ENCODE measurements at regions not wholly inside any gene's neighbourhood (a gene's known extent, or its start where the extent isn't known, plus 50 kb on each side); places are given as distances from the start of the nearest gene placed in this dataset.

- Histone ChIP-seq H3K36me3 (ENCODE audit: low read depth, low read length) (no peaks in the 10 kb centered on the region), H3K4me2 (ENCODE audit: low read length) (0 out of 2 replicates have a peak overlapping the region, but pooled peaks have one; percentile 6), H3K9me3 (ENCODE audit: low read length) (no peaks in the 10 kb centered on the region), H3K4me1 (ENCODE audit: insufficient read depth, low read length) (peaks cover 18% of the 10 kb centered on the region), H3K27me3 (ENCODE audit: low read length) (no peaks in the 10 kb centered on the region), H3K27ac (ENCODE audit: low read length) (0 out of 2 replicates have a peak overlapping the region, but pooled peaks have one; percentile 12), H3K4me3 (ENCODE audit: low read length) (no peak overlapping the region), H4K20me1 (ENCODE audit: low read length) (no peaks in the 10 kb centered on the region), H2AFZ (ENCODE audit: low read length) (no peak overlapping the region), H3K9me2 (replicated peaks; ENCODE audit: low read length) (no peaks in the 10 kb centered on the region), H3K9ac (ENCODE audit: low read length) (no peak overlapping the region), H3F3A (ENCODE audit: low read length, unreplicated experiment) (no peaks in the 10 kb centered on the region), H3K79me2 (ENCODE audit: low read length) (no peaks in the 10 kb centered on the region)
- CTCF ChIA-PET: no interaction called here
- intact Hi-C loops (cut with micrococcal nuclease): no loop called here
- no TSS peak for BruUV-seq (replicated peaks)
- ATAC-seq (peak; percentile 95), DNase-seq (peak; percentile 59)
- TF ChIP-seq CTCF (conservative IDR thresholded peaks at IDR 0.05; ENCODE audit: low read depth, low read length): no peak
- no peak for TF ChIP-seq EZH2 (IDR thresholded peaks at IDR 0.05; ENCODE audit: low read length, unreplicated experiment)
- TF ChIP-seq EZH2phosphoT487 (IDR thresholded peaks at IDR 0.05; ENCODE audit: borderline replicate concordance, low read length): no peak
- POLR2A ChIA-PET (ENCODE audit: unreplicated experiment): no interaction called here
Observed at GRCh38 chr6:74731204-74731603, 474.6 kb downstream of the COL12A1 start.

- Histone ChIP-seq H3K36me3 (ENCODE audit: low read depth, low read length) (no peaks in the 10 kb centered on the region), H2AFZ (ENCODE audit: low read length) (no peak overlapping the region), H3K79me2 (ENCODE audit: low read length) (no peaks in the 10 kb centered on the region), H3K9me2 (replicated peaks; ENCODE audit: low read length) (no peaks in the 10 kb centered on the region), H3K4me1 (ENCODE audit: insufficient read depth, low read length) (peaks cover 4% of the 10 kb centered on the region), H4K20me1 (ENCODE audit: low read length) (no peaks in the 10 kb centered on the region), H3K27me3 (ENCODE audit: low read length) (no peaks in the 10 kb centered on the region), H3K9ac (ENCODE audit: low read length) (no peak overlapping the region), H3K27ac (ENCODE audit: low read length) (peak overlapping the region; percentile 25; the same call in 1 of the 2 replicates), H3K9me3 (ENCODE audit: low read length) (no peaks in the 10 kb centered on the region), H3K4me2 (ENCODE audit: low read length) (no peak overlapping the region), H3K4me3 (ENCODE audit: low read length) (no peak overlapping the region), H3F3A (ENCODE audit: low read length, unreplicated experiment) (no peaks in the 10 kb centered on the region)
- peak; percentile 74 for ATAC-seq
- intact Hi-C loops (cut with micrococcal nuclease): no loop called here
- TF ChIP-seq EZH2 (IDR thresholded peaks at IDR 0.05; ENCODE audit: low read length, unreplicated experiment) (no peak), CTCF (conservative IDR thresholded peaks at IDR 0.05; ENCODE audit: low read depth, low read length) (no peak), EZH2phosphoT487 (IDR thresholded peaks at IDR 0.05; ENCODE audit: borderline replicate concordance, low read length) (no peak)
- POLR2A ChIA-PET (ENCODE audit: unreplicated experiment): interaction anchor here (0.6 kb wide), 1 partner anchor 1207 kb away, joined by 3 read pairs; no protein-coding TSS in a partner anchor
- BruUV-seq (replicated peaks): no TSS peak
- peak; percentile 48 for DNase-seq
- CTCF ChIA-PET: no interaction called here
Observed at GRCh38 chr6:74720923-74721322, 484.9 kb downstream of the COL12A1 start.

GRCh38 chr6:74717591-74717990 lies 488.3 kb downstream of the COL12A1 start:
- ChIA-PET POLR2A (ENCODE audit: unreplicated experiment) (no interaction called here), CTCF (no interaction called here)
- H4K20me1 ChIP-seq (ENCODE audit: low read length): no peaks in the 10 kb centered on the region
- H3K9me3 ChIP-seq (ENCODE audit: low read length): no peaks in the 10 kb centered on the region
- no peaks in the 10 kb centered on the region for H3K9me2 ChIP-seq (replicated peaks; ENCODE audit: low read length)
- H3K4me3 ChIP-seq (ENCODE audit: low read length): no peak overlapping the region
- no peaks in the 10 kb centered on the region for H3K36me3 ChIP-seq (ENCODE audit: low read depth, low read length)
- no peak overlapping the region for H2AFZ ChIP-seq (ENCODE audit: low read length)
- no peaks in the 10 kb centered on the region for H3F3A ChIP-seq (ENCODE audit: low read length, unreplicated experiment)
- no peak for ATAC-seq
- intact Hi-C loops (cut with micrococcal nuclease): no loop called here
- no TSS peak for BruUV-seq (replicated peaks)
- H3K27me3 ChIP-seq (ENCODE audit: low read length): no peaks in the 10 kb centered on the region
- no peak overlapping the region for H3K9ac ChIP-seq (ENCODE audit: low read length)
- no peak overlapping the region for H3K4me2 ChIP-seq (ENCODE audit: low read length)
- no peak for TF ChIP-seq CTCF (conservative IDR thresholded peaks at IDR 0.05; ENCODE audit: low read depth, low read length)
- TF ChIP-seq EZH2 (IDR thresholded peaks at IDR 0.05; ENCODE audit: low read length, unreplicated experiment): no peak
- TF ChIP-seq EZH2phosphoT487 (IDR thresholded peaks at IDR 0.05; ENCODE audit: borderline replicate concordance, low read length): no peak
- no peak overlapping the region for H3K27ac ChIP-seq (ENCODE audit: low read length)
- H3K4me1 ChIP-seq (ENCODE audit: insufficient read depth, low read length): peaks cover 12% of the 10 kb centered on the region
- DNase-seq: no peak
- no peaks in the 10 kb centered on the region for H3K79me2 ChIP-seq (ENCODE audit: low read length)
